ENCODE measurements at regions not wholly inside any gene's neighbourhood (a gene's known extent, or its start where the extent isn't known, plus 50 kb on each side); places are given as distances from the start of the nearest gene placed in this dataset.

- TF ChIP-seq CTCF (IDR thresholded peaks at IDR 0.05; ENCODE audit: low read depth, low read length, poor library complexity, severe bottlenecking) (no peak), EZH2phosphoT487 (IDR thresholded peaks at IDR 0.05; ENCODE audit: borderline replicate concordance, low read length) (no peak)
These were observed 1125.2 kb upstream of the CNTN5 start for GRCh38 chr11:97895572-97895971.
